Stimulated activated CD4-positive, alpha-beta T cell treated with anti-CD3 and anti-CD28 coated beads, Interleukin-12 subunit alpha, Interleukin-12 subunit beta, amount 100 ng/mL, for 4 hours (primary cell): ENCODE measurements at regions not wholly inside any gene's neighbourhood (a gene's known extent, or its start where the extent isn't known, plus 50 kb on each side); places are given as distances from the start of the nearest gene placed in this dataset.

Experiments used
- DNase-seq: peaks from one replicate; pipeline ENCODE4 v3.0.0-alpha.2; 2020

GRCh38 chr2:42928692-42929545, 136.5 kb upstream of the HAAO start:
- no peak for DNase-seq

DNA sequence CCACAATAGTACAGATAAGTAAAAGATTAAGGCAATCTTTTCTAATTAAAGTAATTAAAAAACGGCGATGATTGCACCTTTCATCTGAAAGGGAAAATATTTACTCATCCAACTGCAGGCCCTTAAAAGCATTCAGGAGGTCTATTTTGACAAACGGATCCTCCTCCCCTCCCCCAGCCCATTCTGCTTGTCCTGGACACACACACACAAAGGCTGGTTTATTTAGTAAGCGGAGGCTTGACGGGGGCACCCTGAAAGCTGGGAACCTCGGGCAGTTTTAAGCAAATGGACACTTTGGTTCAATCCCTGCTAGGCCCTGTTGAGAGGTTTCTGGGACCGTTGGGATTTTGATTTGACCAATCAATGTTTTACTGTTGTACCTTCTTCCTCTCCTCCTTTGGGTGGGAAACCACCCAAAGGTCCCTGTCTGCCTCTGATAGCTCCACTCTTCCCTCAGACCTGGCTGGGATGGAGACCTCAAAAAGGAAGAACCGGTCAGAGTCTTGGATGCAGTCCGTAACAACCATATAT, 135.8 kb upstream of the HAAO start:
- DNase-seq: no peak

- DNase-seq: no peak
These were observed 135.2 kb upstream of the HAAO start for GRCh38 chr2:42927334-42928160.

- no peak for DNase-seq
These were observed 134.3 kb upstream of the HAAO start for GRCh38 chr2:42926434-42927333.

DNA sequence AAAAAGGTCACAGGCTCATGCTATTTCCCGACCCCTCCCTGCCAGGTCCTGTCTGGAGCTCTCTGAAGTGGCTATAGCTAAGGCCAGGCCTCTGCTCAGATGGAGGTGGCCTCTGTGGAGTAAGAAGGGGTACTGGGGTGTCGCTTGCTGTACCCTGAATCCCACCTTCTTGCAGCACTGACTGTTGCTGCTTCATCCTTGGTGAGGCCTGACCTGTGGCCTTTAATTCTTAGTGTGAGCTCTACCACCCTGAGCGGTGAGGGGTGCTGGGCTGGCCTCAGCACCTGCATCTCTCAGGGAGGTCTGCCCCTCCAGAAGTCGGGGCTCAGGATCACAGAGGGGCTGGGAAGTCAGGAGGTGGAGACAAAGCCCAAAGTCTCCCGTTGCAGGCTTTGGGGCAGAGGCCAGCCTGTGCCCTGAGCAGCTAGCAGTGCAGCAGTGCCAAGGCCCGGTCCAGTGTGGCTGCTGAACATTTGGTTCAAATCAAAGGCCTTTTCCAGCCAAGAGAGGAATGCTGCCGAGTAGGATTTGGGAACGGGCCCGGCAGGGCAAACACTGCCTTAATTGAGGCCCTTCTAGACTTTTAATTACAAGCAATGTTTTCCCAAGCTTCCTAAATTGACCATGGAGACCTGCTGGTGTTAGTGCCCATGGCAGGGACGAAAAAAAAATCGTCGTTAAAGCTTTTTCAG, 133.5 kb upstream of the HAAO start:
- no peak for DNase-seq

GRCh38 chr2:42924418-42924886, 132.1 kb upstream of the HAAO start:
- DNase-seq: no peak

DNA sequence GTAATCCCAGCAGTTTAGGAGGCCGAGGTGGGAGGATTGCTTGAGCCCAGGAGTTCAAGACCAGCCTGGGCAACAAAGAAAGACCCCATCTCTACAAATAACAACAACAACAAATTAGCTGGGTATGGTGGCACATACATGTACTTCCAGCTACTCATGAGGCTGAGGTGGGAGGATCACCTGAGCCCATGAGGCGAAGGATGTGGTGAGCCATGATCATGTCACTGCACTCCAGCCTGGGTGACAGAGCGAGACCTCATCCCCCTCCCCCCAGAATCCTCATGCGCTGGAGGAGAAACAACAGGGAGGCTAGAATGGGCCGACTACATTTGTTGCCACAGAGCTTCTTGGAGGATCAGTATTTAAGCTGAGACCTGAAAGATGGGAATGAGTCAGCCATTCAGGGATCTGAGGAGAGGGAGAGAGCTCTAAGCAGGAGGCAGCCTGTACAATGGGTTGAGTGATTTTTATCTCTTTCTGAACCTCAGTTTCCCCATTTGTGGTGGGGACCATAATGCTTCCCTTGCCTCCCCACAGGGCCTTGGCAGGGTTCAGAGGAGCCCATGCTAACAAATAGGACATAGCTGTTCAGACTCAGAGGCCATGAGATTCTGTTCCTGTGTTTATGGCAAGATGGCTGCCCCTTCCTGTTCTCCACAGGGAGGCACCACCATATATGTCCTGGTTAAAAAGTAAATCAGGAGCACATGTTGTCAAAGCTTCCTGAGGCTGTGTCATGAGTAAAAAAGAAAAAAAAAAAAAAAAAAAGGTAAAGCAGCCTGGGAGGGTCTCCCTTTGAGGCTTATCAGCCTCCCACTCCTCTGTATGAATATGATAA, 131.4 kb upstream of the HAAO start:
- no peak for DNase-seq

- no peak for DNase-seq
These were observed 130.6 kb upstream of the HAAO start for GRCh38 chr2:42922790-42923579.

DNA sequence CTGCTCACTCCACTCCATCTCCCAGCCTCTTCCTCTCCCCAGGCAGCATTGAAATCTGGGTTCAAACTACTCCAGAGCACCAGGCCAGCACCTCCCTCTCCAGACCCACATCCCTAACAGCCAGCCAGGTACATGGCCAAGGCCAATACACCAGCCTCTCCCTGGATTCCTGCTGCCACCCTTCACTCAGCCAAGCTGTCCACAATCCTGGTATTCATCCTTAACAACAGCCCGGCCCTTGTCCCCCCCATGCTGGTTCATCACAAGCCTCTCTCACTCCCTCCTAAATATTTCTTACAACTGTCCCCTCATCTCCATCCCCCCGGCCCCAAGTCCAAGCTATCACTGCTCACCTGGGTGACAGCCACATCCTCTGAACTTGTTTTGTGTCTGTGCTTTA, 129.9 kb upstream of the HAAO start:
- DNase-seq: no peak

DNA sequence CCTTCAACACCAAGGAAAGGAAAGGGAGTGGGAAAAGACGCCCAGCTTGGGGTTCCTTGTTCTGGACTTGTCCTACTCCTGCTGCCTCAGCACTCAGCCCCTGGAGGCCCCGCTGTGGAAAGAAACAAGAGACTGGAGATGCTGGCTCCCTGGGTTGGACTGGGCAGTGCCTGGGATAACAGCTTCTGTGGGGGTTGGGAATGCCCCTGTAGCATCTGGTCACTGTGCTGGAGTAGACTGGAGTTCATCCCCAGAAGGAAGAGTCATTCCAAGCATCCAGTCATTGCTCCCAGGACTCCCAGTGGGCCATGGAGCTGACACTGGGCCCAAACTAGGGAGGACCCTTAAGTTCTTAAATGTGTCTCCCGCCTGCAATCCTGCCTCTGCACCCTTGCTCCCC, 129.3 kb upstream of the HAAO start:
- no peak for DNase-seq

DNA sequence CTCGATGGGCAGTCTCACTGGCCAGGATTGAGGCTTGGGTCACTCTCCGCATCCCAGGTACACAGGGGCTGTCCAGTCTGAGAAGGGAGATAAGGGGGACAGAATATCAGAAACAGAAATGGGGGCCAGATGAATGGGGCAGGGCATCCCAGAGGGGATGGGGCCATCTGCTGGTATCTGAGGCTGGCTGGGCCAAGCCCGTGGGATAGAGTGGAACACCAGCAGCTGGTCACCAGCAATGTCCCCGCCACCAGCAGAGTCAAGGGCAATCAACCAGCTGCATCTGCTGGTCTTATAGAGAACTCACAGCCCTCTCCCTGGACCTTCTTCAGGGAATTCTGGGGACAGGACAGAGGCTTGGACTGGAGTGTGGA, 128.8 kb upstream of the HAAO start:
- no peak for DNase-seq

DNA sequence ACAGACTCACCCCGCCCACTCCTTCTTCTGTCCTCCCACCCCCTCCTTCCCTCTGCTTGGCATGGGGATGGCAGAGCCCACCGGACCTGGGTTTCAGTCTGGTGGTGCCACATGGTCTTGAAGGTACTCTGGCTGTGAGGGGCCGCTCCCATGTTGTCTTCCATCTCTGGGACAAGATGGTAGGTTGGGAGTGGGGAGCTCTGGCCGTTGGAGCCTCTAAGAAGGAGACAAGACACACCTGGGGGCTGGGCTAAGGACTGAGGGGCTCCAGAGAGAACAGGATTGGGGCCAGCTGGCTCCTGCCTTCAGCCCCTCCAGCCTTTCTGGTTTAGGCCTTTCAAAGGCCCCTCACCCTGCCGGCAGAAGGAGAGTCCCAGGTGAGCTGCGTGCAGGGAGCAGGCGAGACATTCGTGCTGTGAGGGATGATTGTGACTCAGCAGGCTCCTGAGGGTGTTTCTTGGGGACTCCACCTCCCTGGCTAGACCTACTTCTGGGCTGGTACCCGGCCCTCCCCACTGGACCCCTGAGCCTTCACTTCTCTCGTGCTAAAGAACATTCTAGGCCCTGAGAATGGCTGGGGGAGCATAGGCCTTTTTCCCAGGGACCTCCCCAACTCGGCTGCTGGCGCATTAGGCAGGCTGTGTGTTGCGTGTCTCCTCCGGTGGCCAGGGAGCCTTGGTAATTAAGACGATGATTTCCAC, 128.2 kb upstream of the HAAO start:
- no peak for DNase-seq

DNA sequence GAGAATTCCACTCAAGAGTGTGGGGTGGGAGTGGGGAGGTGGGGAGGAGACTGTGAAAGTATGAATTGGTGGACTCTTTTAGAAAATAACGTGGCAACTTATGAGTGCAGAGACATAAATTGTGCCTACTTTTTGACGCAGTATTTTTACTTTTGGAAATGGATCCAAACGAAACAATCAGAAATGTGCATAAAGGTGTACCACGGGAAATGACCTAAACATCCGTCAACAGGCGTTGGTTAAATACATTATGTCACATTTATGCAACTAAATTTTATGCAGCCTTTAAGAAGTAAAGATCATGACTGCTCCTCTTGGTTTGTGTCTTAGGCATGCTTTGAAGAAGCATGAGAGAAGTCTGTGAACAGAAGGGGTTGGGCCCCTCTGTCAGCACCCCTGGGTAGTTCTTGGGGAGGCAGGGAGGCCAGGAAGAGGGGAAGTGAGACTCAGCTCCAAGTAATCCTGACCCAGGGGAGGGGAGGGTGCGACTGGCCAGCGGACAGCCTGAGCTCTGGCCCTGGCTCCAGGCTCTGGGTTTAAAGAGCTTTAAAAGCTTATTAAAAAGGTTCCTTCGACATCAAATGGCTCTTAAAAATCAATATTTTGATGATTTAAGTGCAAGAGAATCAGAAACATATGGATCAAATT, 126.4 kb upstream of the HAAO start:
- DNase-seq: no peak

DNA sequence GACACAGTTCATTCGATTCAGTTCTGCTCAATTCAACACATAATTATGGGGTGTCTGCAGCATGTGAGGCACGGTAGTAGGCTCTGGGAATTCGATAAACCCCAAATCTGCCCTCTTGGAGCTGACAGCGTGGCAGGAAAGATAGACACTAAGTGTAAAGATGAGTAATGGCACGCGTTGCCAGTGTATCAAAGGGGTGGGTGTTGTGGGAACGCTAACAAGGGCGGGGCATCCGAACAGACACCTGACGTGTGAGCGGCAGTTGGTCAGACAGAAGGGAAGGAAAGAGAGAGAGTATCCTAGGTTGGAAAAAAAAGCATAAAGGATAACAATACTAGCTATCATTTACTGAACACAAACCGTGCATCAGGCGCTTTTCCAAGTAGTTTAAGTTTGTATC, 125.7 kb upstream of the HAAO start:
- DNase-seq: no peak

DNA sequence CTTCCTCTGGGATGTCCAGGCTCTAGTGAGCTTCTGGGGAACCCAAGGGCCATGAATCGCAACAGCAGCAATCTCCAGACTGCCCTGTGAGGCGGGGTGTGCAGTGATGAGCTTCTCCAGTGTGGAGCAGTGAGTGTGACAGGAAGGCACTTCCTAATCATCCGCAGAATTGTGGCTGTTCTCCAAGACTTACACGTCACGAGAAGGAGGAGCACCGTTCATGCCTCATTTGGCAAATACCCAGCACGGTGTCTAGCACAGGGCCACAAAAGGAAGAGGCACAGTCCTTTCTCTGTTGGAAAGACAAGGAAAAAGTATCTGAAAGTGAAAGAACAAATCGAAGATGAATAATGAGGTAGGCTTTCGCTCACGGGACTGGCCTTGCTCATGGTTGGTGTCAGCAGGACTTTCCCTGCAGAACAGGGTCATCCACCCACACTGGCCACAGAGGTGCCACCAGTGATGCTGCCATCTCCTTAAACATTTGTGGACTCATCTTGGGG, 125.1 kb upstream of the HAAO start:
- DNase-seq: no peak

DNA sequence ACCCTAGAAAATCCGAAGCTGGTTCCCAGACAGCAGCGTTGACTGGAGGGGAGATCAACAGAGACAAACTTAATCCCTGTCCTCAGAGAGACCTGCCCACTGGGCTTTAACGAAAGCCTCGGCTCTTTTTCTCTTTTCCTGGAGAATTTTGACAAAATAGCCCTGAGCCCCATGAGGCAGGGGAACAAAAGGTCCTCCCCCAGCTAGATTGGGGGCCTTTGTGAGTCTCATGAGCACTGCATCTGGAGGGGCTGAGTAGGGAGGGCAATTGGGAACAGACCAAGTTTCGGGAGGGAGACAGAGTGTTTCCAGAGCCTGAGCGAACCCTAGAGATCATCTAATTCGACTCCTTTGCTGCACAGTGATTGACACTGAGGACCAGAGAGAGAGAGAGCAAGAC, 123.9 kb upstream of the HAAO start:
- DNase-seq: no peak

DNA sequence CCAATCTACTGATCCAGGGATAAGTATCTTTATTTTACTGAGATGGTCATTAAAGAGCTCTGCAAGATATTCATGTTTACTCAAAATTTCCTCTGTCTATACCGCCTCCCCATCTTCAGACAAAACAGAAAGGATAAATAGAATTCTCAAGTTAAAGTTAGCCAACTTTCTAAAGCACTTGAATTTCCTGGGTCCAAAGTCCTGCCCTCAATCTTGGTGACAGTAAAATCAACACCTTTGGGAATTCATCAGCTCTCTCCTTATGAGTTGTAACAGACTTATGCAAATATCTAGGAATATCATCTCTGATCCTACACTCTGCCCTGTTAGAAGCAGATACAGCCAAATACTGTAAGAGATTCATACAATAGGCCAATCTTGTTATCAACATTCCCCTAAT, 122.5 kb upstream of the HAAO start:
- DNase-seq: no peak

GRCh38 chr2:42914314-42914713, 121.9 kb upstream of the HAAO start:
- DNase-seq: no peak

DNA sequence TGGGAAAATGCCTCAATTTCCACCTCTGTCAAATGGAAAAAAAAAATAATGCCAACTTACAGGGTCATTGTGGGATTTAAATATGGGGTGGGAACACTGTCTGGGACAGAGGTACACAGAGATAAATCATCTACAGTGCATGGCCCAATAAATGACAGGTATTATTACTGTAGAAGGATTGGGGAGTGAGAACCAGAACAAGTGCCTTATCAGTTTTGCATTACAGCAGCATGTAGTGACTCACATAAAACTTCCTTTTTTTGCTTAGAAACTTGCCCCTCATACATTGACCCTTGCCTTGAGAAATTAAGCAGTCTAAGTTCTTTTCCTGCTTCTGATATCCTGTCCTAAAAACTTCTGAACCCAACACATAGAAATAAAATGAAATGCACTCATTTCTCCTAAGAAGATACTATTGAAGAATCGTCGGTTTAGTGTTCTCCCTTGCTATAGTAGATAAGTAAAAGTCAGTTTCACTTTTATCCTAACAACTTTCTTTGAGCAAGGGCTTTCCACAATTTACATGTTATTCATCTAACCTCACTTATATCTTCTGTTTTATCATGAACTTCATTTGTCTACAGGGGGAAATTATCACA, 121.0 kb upstream of the HAAO start:
- no peak for DNase-seq
